Dedifferentiated amniotic fluid mesenchymal stem cell (primary cell): ENCODE measurements at regions not wholly inside any gene's neighbourhood (a gene's known extent, or its start where the extent isn't known, plus 50 kb on each side); places are given as distances from the start of the nearest gene placed in this dataset.
"Not testable (repeated sequence)": the region's sequence is repeated elsewhere in the genome, so short reads cannot be mapped to it uniquely, and the experiment has no call there.

Experiments used
- DNase-seq: peaks from one replicate; pipeline ENCODE4 v3.0.0-alpha.2; 2016; ENCODE audit errors: extremely low spot score

- no peak for DNase-seq
Observed at GRCh38 chr3:87595798-87596197, 319.4 kb upstream of the POU1F1 start.

GRCh38 chr3:87581240-87581639 is 304.9 kb upstream of the POU1F1 start:
- DNase-seq: no peak

- no peak for DNase-seq
Observed at GRCh38 chr3:87576752-87577151, 300.4 kb upstream of the POU1F1 start.

GRCh38 chr3:87575550-87575949 is 299.2 kb upstream of the POU1F1 start:
- no peak for DNase-seq

DNA sequence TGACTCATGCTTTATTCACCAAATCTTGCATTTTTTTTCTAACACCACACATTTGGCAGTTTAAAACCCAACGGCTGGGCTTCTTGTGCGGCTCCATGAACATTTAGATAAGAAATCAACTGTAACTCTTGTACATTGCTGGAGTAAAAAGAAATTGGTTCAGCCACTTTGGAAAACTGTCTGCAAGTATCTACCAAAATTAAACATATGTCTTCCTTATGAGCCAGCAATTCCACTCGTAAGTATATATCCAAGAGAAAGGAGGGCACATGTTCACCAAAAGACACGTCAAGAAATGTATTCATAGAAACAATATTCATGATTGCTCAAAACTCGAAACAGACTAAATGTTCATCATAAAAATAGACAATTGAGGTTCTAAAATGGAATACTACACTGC is 291.9 kb upstream of the POU1F1 start:
- no peak for DNase-seq

DNA sequence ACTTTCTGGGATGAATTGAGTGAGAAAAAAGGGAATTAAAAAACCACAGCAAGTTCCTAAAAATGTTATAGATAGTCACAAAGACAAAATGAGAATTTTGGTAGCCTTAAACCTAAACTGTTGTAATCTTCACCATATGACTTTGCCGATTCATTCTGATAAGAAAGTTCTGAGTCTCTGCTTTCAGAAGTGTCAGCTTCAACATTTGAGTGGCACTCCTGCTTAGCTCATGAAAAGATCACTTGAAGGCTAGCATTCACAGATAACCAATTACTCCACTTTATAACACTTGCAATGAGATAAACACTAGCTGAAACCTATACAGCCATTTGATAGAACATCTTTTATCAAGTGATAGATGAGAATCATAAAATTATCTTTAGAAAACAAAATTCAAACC is 288.1 kb upstream of the POU1F1 start:
- DNase-seq: no peak

DNA sequence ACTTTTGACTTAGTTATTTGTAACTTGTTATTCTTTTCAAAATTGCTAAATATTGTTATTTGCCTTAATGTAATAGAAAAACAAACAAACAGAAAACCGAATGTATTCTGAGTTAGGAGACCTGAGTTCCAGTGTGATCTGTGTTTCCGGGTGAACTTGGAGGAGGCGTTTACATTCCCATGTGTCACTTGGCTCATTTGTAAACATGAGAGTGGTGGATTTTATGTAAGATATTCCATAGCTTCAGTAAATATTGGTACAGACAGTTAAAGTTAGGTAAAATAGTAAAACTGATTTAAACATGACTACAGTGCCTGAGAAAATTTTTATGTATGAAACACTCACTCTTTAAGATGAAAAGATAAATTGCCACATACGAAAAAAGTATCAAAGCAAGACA is 287.3 kb upstream of the POU1F1 start:
- DNase-seq: no peak

DNA sequence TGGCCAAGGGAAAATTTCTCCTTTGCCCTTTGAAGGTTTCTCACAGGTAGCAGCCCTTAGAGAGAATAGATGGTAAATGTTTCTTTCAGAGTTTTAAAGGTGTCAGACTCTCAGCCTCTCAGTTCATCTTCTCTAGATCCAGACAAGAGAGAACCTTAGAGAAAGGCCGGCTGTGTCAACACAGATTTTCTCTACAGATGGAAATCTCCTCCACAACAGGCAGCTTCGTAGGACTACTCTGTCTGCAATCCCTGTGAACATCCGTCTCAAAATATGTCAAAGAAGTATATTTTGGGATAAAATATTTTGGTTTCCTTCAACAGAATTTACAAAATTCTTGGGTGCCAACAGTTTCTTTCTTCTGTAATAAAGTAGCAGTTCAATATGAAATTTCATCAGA is 282.1 kb upstream of the POU1F1 start:
- DNase-seq: no peak

DNA sequence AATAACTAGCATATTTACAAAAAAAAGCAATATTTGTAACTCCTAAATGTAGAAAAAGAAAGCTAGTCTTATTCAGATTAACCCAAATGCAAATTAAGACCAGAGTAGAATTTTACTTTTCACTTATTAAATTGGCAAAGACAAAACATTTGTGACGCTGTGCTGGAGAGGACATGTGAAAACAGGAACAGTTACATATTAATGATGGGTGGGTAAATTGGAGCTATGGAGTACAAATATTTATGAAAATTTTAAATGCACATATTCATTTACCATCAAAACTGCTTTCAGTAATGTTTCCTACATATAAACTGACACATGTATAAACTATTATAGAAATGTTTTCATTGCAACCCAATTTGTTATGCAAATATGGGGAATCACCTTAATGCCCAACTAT is 278.9 kb upstream of the POU1F1 start:
- DNase-seq: no peak

- DNase-seq: no peak
Observed at GRCh38 chr3:87553058-87553457, 276.7 kb upstream of the POU1F1 start.

- DNase-seq: no peak
Observed at GRCh38 chr3:87550892-87551291, 274.5 kb upstream of the POU1F1 start.

DNA sequence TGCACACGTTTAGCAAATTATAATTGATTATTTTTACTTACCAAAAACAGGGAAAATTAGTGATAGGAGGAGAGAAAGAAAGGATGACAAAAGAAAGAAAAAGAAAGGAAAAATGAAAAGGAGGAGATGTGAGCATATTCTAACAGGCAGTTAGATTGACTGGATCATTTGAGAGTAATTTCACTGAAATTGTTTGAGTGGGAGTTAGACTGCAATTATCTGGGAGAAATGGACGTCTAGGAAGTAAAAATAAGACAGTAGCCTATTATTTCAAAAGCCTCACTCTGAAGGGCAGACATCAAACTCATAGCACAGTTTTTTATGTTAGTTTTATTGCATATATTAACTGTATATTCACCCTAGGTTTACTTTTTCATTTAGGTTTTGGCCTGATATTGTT is 272.8 kb upstream of the POU1F1 start:
- no peak for DNase-seq

- no peak for DNase-seq
Observed at GRCh38 chr3:87548271-87548670, 271.9 kb upstream of the POU1F1 start.

DNA sequence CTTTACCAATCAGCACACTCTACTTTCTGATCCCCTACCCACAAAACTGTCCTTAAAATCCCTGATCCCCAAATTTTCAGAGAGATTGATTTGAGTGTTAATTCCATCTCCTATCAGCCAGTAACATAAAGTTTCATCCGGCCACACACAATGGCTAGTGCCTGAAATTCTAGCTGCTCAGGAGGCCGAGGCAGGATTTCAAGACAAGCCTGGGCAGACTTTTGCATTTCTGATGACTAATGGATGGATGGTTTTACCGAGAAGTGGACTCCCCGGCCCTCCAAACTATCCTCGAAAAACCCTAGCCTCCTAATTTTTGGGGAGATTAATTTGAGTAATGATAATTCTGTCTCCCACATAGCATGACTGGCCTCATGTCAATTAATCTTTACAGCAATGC is 269.8 kb upstream of the POU1F1 start:
- no peak for DNase-seq

- DNase-seq: not testable (repeated sequence)
Observed at GRCh38 chr3:87543408-87543807, 267.0 kb upstream of the POU1F1 start.

DNA sequence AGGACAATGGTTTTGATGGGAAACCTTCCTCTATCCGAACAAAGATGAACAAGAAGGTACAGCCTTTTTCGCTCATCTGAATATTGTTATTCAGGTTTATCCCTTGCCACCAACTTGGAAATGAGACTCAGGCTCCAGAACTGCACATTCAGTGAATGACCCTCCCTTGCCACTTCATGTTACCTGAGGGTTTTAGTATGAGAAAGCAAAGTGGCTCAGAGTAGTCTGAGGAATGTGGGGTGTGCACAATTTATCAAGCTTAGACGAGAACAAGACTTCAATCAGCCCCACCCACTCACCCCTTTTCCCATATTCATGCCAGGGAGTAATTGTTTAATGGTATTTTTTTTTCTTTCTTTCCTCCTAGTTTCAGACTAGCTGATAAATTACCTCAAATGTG is 265.3 kb upstream of the POU1F1 start:
- no peak for DNase-seq

GRCh38 chr3:87538722-87539121 is 262.3 kb upstream of the POU1F1 start:
- DNase-seq: not testable (repeated sequence)

DNA sequence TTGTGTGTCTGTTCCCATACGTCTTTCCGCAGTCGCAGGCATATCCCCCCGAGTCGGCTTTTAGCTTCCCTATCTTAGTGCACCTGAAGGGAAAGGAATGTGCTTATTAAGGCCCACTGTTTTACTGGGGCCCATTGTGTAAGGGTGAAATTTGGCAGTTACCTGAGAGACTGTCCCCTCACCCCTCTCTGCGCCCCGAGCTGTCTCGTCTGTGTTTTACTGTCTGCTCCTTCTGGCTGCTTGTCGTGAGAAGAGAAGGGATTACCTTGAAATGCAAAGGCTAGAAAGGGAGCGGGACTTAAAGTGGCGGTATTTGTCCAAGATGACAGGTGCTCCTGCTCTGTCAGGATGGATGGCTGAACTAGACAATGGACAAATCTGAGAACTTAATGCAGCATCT is 233.0 kb upstream of the POU1F1 start:
- no peak for DNase-seq

DNA sequence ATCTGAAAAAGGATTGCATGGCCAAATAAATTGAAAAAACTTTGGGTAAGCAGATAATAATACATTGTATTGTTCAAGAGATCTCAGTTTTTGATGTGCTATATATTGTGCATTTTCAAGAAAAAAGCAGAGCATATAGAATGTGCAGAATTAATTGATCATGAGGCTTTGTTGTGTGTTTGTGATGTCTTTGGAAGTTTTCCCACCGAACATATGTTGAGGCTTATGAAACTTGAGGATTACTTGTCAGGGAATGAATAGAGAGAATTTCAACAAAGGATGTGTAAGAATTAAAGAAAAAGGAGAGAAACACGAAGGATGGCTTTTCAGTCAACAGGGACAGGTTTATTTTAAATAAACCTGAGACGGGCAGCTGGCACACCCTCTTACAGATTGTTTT is 232.5 kb upstream of the POU1F1 start:
- no peak for DNase-seq

DNA sequence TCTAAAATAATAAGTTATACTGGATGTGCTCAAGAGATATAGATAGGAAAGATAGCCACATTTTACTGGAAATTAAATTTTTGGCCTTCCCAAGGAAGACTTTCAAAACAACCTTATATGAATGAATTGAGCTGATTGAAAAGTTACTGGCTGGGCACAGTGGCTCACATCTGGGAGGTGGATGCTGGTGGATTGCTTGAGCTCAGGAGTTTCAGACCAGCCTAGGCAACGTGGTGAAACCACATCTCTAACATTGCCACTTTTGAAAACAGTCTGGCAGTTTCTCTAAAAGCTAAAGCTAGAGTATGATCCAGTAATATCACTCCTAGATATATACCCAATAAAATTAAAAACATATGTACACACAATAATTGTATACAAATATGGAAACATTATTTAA is 231.4 kb upstream of the POU1F1 start:
- DNase-seq: no peak

- DNase-seq: peak; percentile 84
Observed at GRCh38 chr3:87503900-87504498, 227.6 kb upstream of the POU1F1 start.

DNA sequence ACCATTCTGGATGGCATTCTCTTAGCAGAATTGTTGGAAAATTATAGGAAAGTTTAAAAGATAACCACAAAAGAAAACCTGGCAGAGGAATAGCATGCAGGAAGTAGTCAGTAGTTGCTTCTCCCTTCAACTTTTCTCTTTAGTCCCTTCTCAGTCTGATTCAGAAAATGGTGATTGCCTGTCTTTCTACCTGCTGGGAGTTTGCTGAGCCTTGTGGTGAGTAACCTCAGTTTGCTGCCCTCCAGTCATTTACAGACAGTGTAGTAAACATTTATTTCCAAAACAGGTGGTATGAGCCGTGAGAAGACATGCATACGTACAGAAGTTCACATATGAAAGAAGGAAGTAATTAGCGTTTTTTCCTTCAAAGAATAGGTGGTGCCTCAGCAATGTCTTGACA is 224.7 kb upstream of the POU1F1 start:
- DNase-seq: no peak

DNA sequence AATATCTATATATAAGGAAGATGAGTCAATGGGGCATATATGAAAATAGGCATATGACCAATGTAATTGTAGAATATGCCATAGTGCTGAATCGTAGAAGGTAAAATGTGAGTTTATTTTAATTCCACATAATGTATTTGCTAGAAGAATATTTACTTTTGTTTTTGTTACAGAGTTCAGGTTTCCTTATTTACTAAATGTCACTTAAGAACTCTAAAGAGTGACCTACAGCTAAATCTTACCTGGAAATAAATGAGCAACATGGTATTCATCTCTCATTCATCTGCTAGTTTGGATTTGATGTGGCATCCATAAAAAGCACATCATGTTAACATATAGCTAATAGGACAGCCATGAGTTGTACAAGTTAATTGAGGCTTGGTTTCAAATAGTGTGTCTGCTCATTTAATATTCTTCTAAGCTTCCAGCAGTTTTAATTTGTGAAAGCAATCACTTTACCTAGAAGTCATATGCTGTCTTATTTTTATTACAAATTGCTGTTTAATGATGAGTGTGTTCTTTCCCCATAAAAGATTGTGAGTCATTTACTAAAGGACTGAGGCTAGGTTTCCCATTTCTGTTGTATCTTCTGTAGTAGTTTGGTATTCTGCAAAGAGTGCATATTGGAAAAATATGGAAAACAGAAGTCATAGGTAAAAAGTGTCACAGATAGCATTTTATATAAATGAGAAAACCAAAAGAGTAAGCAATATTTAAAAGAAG is 222.1 kb upstream of the POU1F1 start:
- no peak for DNase-seq

DNA sequence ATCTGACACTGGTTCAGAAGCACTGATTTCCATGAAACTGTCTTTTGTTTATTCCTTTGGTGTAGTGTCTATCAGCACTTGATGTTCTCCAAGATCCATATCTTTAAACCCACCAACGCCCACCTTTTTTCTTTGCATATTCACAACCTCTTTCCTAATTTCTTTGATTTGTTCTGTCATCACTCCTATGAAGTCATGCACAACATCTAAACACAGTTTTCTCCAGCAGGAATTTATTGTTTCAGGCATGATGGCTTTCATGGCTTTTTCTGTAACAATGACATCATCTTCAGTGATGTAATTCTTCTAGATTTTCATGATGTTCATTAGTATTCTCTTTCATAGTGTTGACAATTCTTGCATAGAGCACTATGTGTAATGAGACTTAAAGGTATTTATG is 219.6 kb upstream of the POU1F1 start:
- DNase-seq: no peak
